ENCODE measurements at regions not wholly inside any gene's neighbourhood (a gene's known extent, or its start where the extent isn't known, plus 50 kb on each side); places are given as distances from the start of the nearest gene placed in this dataset.
"Not testable (repeated sequence)": the region's sequence is repeated elsewhere in the genome, so short reads cannot be mapped to it uniquely, and the experiment has no call there.

DNA sequence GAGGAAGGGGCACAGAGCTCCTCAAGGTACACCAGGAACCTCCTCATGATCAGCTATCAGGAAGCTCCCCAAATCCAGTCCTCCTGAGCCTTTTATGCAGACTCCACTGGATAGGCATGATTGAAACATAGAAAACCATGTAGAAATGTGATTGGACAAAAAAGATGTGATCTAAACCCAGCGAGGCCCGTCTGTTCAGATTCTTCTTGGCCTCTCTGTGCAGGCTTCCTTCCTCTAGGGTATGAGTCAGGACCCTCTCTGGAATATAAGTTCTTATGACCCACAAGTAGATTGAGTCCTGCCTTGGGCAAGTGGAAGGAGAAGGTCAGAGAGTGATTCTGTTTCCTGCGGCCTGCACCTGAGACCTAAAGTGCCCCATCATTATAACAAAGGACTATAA, 166.3 kb downstream of the PHLDA1 start:
- no peak for DNase-seq (ENCODE audit: low spot score)

DNA sequence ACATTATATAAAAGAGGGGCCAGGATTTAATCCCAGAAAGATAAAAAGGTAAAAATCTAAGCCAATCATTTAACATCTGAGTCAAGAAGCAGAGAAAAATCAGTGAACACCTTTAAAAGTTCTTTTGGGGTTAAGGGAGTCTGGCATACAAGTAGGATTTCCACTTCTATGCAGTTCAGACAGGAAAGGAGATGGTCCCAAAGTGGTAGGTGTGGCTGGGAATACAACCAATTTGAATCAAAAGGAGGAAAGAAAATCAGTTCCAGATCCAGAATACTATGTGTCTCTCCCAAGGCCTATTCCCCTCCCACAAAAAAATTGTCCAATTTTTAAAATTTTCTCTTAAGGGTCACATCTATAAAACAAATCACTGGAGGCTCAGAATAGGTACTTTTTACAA, 167.4 kb downstream of the PHLDA1 start:
- DNase-seq (ENCODE audit: low spot score): no peak

DNA sequence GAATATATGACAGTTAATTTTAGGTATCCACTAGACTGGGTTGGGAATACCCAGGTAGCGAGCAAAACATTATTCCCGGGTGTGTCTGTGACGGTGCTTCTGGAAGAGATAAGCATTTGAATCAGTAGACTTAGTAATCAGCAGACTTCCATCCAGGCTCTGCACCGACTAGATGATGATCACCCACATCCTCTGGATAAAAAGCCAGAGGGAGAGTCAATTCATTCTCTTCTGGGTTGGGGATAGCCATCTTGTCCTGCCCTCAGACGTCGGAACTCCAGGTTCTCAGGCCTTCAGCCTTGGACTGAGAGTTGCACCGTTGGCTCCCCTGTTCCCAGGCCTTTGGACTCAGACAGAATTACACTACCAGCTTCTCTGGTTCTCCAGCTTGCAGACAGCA, 168.0 kb downstream of the PHLDA1 start:
- DNase-seq (ENCODE audit: low spot score): no peak

DNA sequence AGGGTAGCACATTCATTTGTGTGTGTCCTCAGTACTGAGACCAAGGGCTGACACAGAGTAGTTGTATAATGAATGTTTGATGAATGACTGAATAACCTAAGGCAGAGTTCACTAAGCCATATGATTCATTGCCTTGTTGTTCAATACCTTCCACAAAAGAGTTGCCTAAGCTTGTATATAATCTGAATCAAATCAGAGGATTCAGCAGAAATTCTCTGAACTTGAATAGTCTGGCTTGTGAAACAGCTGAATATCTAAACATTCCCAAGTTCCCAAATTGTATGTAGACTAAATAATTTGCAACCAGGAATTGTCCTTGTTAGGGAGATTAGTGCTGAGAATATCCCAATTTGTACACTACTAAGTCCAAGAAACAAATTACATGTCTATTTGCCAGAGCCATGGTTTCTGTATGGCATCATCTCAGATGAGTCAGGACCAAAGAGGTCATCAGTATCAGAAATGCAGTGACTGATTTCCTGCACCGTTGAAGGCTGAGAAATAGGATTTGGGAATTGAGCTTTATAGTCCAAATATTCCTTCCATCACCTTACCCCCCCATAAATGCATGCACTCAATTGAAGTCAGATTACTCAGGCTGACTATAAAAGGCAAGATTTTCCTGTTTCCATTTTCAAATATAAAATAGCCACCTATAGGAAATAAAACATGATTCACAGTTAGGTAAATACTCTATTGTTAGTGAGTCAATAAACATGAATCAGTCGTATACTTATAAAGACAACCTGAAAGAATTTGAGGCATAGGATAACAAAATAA, 168.7 kb downstream of the PHLDA1 start:
- DNase-seq (ENCODE audit: low spot score): no peak

DNA sequence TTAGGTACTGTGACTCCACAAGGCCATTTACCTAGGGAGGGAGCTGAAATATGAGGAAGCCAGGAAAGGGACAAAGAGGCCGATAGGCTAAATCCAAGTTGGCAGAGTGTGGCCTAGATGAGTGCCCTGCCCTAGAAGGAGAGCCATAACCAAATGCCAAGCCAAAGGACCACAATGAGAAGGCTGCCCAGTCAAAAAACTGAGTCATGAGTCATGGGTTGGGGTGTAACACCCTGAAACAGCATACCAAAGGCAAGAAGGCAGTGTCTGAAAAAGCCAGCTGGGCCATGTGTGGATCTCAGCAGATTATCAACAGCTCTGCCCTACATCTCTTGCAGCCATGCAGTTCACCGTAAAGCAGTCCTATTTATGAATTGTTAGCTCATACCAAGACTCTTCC, 171.7 kb downstream of the PHLDA1 start:
- DNase-seq (ENCODE audit: low spot score): no peak

DNA sequence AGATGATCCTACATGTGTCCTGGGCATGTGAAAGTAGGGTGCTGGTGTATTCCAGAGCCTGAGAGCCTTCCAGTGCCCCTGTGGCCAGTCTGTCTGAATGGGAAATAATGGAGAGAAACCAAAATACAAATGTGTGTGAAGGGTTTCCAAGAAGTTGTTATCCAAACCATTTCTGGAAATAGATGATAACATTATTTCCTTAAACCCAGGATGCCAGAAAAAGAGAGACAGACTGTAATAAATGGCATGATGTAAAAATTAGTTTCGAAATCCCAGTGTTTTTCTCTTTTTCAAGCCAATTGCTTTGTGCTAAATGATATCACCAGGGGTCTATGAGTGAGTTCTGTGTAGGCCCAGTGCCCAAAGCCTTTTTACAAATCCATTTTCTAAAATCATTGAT, 175.3 kb downstream of the PHLDA1 start:
- no peak for DNase-seq (ENCODE audit: low spot score)

DNA sequence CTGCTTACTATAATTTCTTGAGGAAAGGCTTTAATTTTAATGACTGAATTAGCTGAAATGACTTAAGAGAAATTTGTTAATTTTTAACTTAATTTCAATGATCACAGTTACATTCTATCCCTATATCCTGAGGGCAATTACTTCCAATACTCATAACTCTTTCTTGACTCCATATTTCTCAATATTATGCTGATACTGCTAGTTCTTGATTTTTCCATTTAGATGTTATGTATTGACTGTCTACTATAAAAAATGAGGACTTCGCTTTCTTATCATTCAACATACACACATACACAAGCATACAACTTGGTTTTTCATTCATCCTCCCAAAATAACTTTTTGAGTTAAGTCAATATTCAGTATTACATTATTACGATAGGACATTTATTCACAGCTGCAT, 176.2 kb downstream of the PHLDA1 start:
- DNase-seq (ENCODE audit: low spot score): no peak

DNA sequence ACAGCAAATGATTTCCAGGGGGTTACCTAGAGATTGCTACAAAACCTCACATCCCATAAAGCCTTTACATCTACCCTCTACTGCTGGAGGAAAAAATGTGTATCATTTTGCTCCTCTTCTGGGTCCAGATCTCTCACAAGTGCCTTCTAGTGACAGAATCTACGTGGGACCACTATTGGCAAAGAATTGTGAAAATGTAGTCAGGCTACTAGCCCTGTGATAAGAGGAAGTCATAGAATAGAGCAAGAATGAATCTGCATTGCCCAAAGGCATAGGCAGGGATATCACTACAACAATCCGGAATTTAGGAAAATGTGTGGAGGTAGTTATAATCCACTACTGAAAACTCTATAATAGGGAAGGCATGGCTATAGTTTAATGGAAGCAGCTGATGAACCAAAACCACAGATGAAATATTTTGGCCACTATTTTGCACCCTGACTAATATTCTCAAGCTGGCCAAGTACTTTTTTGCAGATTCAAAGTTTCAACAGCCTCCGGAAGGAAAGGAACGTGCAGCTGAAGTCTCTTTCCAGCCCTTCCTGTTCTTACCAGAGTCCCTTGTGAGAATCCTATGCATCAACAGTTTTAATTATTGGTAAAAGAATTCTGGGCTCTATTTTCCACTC, 176.8 kb downstream of the PHLDA1 start:
- no peak for DNase-seq (ENCODE audit: low spot score)

DNA sequence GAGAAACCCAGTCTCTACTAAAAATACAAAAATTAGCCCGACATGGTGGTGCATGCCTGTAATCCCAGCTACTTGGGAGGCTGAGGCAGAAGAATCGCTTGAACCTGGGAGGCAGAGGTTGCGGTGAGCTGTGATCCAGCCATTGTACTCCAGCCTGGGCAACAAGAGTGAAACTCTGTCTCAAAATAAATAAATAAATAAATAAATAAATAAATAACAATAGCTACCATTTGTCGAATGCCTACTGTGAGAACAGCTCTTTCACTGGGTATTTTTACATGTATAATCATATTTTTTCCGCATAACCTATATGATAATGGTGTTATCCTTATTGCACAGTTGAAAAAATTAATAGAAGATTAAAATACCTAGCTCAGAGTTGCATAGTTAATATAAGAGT, 177.4 kb downstream of the PHLDA1 start:
- not testable (repeated sequence) for DNase-seq (ENCODE audit: low spot score)

DNA sequence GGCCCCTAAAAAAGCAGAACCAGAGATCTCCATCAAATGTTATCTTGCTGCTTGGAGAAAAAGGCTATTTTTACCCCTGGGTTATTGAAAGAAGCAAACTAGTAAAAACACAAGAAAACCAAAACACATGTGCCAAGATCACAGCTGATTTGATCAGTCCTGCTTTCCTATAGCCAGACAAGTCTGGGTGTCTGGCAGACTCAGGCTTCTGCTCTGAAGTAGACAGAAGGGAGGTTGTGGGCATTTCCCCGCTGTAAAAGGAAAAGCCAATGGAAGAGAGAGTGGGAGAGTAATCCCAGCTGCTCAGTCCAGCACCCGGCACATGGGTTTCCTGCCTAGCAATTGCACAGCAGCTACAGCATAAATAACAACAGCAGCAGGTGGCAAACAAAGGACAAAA, 177.9 kb downstream of the PHLDA1 start:
- DNase-seq (ENCODE audit: low spot score): no peak

DNA sequence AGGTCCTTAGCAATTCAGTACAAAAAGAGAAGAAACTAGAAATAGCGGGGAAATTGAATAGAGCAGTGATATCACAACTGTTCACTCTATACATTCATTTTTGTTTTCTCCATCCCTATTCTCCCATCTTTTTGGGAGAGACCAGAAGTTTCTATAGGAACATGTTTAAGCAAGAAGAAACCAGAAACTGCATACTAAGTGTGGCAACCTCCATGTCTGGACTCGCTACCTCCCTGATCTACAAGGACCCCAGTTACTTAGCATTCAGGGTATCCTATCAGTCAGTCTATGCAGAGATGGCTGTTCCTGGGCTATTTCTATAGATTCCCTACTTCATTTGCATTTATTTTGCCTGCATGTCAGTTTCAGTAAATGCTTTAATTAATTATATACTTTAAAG, 178.6 kb downstream of the PHLDA1 start:
- no peak for DNase-seq (ENCODE audit: low spot score)

DNA sequence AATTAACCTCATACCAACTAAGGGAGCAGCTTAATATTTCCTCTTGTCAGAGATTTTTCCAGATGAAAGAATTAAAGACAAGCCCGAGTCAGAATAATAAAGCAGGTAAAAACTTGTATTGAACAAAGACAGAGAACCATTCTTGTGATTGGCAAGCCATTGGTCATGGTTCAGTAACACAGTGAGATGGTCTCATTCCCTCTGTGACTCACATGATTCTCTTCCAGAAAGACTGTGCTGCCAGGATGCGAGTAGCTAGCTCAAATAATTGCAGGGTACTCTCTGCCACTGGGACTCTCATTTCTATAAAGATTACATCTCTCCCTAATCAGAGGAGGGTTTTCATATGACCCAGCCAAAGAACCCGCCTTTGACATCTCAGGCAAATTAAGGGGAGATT, 179.4 kb downstream of the PHLDA1 start:
- DNase-seq (ENCODE audit: low spot score): no peak

DNA sequence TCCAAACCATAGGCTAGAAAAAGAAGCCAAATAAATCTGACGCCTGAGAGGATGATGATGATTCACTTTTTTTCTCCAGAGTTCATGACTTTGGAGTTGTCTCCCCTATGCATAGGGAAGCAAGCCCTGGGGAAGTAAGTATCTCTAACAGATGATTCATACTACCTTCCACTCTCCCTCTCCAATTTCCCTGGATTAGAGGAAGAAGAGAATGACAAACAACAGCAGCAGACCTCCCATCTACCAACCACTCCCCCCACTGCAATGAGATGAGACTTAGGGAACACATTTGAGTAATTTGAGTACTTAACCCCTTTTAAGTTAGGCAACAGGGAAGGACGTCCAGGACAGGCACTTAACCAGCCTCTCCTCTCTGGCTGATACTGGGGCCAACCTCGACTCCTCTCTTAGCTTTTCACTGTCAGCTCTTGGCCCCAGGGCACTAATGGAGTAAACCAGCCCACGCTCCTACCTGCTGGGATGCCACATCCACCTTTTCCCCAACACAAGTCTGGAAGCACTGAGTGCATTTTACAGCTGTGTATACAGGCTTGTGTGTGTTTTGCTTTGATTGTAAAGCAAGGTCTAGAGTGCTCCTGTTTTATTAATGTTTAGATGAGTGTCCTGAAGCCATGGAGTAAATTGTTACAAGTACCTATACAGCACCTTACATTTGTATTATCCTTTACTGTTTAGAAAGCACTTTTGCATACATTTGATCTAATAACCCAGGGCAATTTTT, 180.7 kb downstream of the PHLDA1 start:
- DNase-seq (ENCODE audit: low spot score): no peak

DNA sequence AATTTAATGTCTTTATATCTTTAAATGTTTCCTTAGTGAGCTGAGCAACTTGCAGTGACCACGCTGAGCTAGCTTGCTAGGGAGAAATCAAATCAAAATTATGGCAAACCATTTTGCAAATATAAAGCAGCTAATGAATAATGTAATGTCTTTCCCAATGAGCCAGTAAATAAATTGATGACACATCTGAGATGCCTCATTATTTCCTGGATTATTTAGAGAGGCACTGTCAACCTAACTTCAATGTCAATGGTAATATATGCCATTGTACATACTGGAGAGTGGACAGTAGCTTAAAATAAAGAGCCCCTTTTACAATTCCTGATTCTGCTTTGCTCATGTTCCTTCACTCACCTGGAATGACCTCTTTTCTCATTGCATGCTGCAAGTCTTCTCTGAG, 182.6 kb downstream of the PHLDA1 start:
- DNase-seq (ENCODE audit: low spot score): no peak

DNA sequence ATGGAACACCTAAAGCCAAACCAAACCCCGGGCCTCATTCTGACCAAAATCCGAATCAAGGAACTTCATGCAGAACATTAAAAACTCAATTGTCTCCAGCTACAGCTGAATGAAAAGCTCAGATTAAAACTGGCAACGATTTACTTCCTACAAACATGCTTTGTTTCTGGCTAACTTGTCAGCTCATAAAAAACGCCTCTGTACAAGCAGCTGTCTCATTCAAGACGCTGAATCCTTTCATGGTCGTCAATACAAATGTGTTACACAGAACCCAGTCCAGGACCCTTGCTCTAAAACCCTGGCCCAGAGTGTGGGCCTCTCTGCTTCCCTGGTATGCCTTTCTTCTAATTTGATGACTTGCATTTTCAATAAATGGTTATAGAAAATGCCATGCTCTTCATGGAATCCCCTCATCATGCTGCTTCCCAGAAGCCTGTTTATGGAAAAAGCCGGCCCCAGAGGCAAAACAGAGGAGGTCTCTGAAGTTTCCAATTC, 183.1 kb downstream of the PHLDA1 start:
- DNase-seq (ENCODE audit: low spot score): peak; percentile 73

DNA sequence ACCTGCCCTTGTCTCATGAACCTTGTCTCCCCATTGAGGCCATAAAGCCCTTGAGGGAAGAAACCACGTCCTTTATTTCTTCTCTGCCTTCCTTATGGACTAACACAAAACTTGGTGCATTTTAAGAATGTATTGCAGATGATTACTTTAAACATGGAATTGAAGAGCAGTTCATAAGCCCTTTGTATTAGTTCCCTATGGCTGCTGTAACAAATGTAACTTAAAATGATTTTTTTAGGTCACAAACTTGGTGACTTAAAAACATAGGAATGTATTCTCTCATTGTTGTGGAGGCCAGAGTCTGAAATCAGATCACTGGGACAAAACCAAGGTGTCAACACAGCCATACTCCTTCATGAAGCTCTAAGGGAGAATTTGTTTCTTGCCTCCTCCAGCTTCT, 185.5 kb downstream of the PHLDA1 start:
- DNase-seq (ENCODE audit: low spot score): no peak

DNA sequence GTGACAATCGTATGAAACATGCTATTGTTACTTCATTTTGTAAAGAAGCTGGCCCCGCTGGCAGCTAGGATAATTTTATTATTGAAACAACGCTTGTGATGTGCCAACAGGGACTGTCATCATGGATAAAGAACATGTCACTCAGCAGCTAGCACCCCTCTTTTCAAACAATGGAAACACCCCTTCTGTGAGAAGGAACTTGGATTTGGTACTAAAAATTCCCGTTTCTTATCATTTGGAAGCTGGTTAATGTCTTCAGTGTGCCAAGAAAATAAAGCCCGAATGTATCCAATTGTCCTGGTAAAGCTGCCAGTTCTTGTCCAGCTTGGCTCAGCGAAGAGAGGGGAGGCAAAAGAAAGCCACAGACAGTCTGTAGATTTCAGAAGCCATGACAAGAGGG, 186.6 kb downstream of the PHLDA1 start:
- DNase-seq (ENCODE audit: low spot score): no peak

DNA sequence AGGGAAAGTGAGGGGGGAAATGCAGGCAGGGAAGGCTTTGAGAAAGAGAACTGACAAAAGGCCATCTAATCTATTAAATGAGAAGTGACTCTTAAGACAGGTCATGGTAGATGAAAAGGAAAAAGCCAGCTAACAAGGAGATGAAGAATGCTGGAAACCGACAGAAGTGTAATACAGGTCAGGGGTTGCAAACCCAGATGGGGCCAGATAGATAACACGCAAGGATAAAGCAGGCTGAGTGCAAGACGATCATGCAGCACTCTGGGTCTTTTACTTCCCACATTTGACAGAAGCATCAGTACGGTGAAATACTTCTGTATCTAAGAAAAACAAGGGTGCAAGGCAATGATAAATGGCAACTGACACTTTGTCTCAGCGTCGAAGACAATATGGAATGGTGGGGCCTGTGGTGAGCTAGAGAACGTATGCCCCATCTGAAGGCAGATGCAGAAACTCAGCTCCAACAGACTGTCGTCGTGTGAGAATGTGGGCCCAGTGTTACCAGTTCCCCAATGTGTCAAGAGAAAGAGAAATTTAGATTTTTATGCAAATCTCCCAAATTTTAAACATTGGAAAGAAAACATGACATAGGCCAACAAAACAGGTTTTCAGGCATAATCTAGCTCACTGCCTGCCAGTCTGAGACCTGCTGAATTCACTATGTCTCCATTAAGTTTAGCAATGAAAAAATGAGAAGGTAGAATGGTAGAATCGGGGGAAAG, 187.4 kb downstream of the PHLDA1 start:
- no peak for DNase-seq (ENCODE audit: low spot score)

DNA sequence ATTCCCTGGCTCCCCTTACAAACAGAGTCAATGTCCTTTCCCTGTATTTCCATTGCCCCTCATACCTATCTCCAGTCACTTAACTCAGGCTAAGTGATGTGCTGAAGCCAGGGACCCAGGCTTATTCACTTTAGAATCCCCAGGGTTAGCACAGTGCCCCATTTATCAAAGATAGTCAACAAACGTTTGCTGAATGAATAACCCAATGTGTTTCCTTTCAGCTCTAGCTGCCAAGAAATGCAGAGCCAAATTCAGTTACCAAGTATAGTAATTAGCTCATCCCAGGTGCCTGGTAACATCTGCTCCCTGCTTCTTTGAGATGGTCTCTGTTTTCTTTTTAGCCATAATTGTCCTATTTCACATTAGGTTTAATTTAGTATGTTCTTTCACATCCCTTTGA, 189.5 kb downstream of the PHLDA1 start:
- no peak for DNase-seq (ENCODE audit: low spot score)

DNA sequence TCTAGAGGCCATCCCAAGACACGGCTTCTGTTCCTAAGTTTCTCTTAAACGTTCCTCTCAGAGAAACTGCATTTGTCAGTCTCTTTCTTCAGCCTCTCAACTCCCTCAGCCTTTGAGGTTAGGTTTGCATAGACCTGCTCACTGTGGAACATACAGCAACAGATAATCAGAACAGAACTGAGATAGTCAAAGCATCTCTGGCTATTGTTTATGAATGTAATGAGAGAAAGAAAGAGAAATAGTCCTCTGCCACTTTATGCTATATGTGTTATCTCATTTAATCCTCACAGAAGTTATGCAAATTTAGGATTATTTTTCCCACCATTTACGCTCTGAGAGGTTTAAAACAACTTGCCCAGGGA, 190.6 kb downstream of the PHLDA1 start:
- no peak for DNase-seq (ENCODE audit: low spot score)

DNA sequence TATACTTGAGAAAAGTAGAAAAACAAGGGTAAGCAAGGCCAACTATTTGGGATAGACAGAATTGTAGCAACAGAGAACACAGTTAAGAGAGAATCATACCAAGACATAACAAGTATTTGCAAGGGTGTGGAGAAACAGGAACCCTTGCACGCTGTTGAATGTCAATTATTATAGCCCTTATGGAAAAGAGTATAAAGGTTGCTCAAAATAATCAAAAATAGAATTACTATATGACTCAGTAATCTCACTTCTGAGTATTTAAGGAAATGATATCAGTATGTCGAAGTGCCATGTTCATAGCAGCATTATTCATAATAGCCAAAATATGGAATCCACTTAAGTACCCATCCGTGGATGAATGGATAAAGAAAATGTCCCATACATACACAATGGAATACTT, 193.3 kb downstream of the PHLDA1 start:
- DNase-seq (ENCODE audit: low spot score): no peak

DNA sequence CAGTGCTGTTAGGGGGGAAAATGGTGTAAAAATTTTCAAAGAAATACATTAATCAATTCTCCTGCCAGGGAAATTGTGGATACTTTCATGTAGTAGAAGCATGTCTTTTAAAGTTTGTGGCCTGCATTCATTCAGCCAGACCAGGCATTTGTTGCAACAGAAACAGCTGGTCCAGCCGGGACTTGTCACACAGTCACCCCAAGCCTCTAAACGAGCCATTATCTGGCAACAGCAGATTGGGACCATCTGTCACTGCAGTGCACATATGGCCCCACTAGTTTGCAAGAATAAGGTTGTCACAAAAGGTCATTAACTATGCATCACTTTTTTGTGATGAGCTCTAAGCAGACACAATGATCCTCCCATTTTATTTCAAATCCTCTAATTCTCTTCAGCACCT, 193.9 kb downstream of the PHLDA1 start:
- DNase-seq (ENCODE audit: low spot score): no peak

DNA sequence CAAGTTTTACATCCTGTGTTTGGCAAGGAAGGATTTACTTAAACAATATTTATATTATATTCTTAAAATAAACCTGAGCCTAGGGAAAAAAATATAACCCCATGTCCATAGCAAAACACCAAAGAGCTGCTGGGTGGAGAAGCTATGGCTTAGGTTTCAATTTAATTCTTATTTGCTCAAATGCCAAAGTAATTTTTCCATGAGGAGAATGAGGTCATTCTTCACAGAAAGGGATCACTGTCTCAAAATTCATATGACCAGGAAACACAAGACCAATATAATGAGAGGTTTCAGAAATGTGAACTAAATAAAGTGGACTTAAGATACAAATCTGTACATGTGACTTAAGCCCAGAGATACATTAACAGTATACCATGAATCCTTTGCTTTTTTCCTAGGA, 195.0 kb downstream of the PHLDA1 start:
- DNase-seq (ENCODE audit: low spot score): no peak
